Uterus (tissue), 3 donors: ENCODE measurements at regions not wholly inside any gene's neighbourhood (a gene's known extent, or its start where the extent isn't known, plus 50 kb on each side); places are given as distances from the start of the nearest gene placed in this dataset.
"Not testable (repeated sequence)": the region's sequence is repeated elsewhere in the genome, so short reads cannot be mapped to it uniquely, and the experiment has no call there.

ENCODE experiments used
- DNase-seq, 2 donors: peaks; one replicate each; pipeline ENCODE4 v3.0.0-alpha.2; 2019 to 2020
- H3K27ac ChIP-seq, 2 donors: fragments of 200-600 bp; sonication (generic); 1 replicate in 1 of 2; 2 replicates in 1 of 2; pipeline ENCODE4 v1.5.1; 2016 to 2018
- H3K27me3 ChIP-seq, 2 donors: fragments of 200-600 bp; sonication (generic); one replicate each; pipeline ENCODE4 v1.5.1; 2018 to 2019; ENCODE audit warnings: control low read depth in 1 of 2
- H3K36me3 ChIP-seq, 2 donors: fragments of 200-600 bp; sonication (generic); one replicate each; pipeline ENCODE4 v1.5.1; 2019; ENCODE audit warnings: control low read depth in 1 of 2
- H3K4me1 ChIP-seq, 2 donors: fragments of 200-600 bp; sonication (generic); one replicate each; pipeline ENCODE4 v1.5.1; 2018 to 2019; ENCODE audit warnings: control low read depth in 1 of 2
- H3K4me3 ChIP-seq, 2 donors: fragments of 200-600 bp; sonication (generic); 1 replicate in 1 of 2; 2 replicates in 1 of 2; pipeline ENCODE4 v1.5.1; 2018 to 2019; ENCODE audit warnings: mild to moderate bottlenecking in 1 of 2
- H3K9me3 ChIP-seq, 2 donors: fragments of 200-600 bp; sonication (generic); one replicate each; pipeline ENCODE4 v1.5.1; 2019; ENCODE audit warnings: control low read depth in 1 of 2
- POLR2A ChIP-seq, 2 donors: fragments of 450-650 bp; IDR thresholded peaks; one replicate each; pipeline ENCODE4 v1.6.1; 2016; ENCODE audit warnings: antibody characterized with exemption in 2 of 2, mild to moderate bottlenecking in 1 of 2, moderate library complexity in 1 of 2
- intact Hi-C: fragments of 100-400 bp; cut with DNase I; formaldehyde crosslinking; loops from one replicate; pipeline ENCODE4 v1.15.1; 2023; ENCODE audit warnings: low total_unique reads
- TF ChIP-seq, protein P1 (sequence below), 4 experiments: fragments of 200-600 bp in 2 of 4; fragments of 450-650 bp in 2 of 4; sonication (generic) in 2 of 4; IDR thresholded peaks; one replicate each; pipeline ENCODE4 v1.5.1; 2016 to 2019; ENCODE audit warnings: antibody characterized with exemption in 4 of 4, mild to moderate bottlenecking in 2 of 4, moderate library complexity in 1 of 4
- donor health status: DM: yes; HTN: yes; CAD: no.

DNA sequence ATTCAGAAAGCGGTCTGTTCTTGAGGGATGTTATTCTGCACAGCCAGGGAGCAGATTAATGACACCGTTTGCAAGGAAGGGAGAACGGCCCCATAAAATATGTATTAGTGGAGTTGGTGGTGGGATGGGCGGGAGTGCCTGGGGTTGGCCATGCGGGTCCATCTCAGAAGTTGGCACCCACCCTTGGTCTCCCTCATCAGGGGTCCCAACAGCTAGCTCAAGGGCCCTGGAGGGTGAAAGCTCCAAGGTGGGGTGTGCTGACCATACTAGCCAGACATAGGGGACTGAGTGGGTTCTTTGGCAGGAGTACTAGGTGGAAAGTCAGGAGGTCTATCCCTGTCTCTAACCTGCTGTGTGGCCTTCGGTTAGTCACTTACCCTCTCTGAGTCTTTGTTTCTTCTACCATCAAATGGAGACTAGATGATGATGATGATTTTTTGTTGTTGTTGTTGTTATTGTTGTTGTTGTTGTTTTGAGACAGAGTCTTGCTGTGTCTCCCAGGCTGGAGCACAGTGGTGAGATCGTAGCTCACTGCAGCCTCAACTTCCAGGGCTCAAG lies 83.2 kb upstream of the BRD7 start:
- Histone ChIP-seq H3K36me3 (no peaks in the 10 kb centered on the region), H3K4me3 (no peak overlapping the region), H3K4me1 (no peaks in the 10 kb centered on the region), H3K27ac (no peak overlapping the region), H3K9me3 (no peaks in the 10 kb centered on the region), H3K27me3 (no peaks in the 10 kb centered on the region)
- DNase-seq = no peak
- TF ChIP-seq, protein P1, sequence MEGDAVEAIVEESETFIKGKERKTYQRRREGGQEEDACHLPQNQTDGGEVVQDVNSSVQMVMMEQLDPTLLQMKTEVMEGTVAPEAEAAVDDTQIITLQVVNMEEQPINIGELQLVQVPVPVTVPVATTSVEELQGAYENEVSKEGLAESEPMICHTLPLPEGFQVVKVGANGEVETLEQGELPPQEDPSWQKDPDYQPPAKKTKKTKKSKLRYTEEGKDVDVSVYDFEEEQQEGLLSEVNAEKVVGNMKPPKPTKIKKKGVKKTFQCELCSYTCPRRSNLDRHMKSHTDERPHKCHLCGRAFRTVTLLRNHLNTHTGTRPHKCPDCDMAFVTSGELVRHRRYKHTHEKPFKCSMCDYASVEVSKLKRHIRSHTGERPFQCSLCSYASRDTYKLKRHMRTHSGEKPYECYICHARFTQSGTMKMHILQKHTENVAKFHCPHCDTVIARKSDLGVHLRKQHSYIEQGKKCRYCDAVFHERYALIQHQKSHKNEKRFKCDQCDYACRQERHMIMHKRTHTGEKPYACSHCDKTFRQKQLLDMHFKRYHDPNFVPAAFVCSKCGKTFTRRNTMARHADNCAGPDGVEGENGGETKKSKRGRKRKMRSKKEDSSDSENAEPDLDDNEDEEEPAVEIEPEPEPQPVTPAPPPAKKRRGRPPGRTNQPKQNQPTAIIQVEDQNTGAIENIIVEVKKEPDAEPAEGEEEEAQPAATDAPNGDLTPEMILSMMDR (IDR thresholded peaks at IDR 0.05) = no peak
- no peak for TF ChIP-seq POLR2A (IDR thresholded peaks at IDR 0.05)
- intact Hi-C loops = no loop called here

DNA sequence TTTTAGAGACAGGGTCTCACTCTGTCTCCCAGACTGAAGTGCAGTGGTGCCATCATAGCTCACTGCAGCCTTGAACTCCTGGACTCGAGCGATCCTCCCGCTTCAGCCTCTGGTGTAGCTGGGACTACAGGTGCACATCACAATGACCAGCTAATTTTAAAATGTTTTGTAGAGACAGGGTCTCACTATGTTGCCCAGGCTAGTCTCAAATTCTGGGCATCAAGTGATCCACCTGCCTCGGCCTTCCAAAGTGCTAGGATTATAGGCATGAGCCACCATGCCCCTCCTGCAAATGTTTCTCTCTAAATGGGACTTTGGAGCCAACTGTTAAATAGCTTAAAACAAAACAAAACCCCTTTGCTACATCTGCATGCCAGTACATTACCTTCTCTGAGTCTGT lies 82.2 kb upstream of the BRD7 start:
- no peak for DNase-seq
- intact Hi-C loops = no loop called here
- Histone ChIP-seq H3K27ac (no peak overlapping the region), H3K4me3 (no peak overlapping the region), H3K27me3 (no peaks in the 10 kb centered on the region), H3K36me3 (no peaks in the 10 kb centered on the region), H3K9me3 (no peaks in the 10 kb centered on the region), H3K4me1 (no peaks in the 10 kb centered on the region)
- TF ChIP-seq POLR2A (IDR thresholded peaks at IDR 0.05) = no peak
- TF ChIP-seq, protein P1 (IDR thresholded peaks at IDR 0.05) = no peak

DNA sequence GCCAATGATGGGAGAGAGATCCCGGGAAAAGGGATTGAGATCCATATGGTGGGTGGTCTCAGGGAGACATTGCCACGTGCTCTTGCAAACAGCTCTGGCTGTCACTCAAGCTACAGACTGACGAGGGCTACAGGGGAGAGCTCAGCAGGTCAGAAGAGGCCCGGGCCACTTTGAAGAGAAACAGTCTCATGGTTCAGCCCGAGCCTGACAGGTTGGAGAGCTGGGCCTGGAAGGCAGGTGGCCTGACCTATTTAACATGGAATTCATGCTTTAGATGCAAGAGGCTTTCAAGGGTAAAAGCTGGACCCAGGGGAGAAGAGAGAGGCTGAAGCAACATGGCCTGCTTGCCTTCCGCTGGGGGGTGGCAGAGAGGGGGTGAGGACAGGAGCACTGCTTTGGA lies 81.0 kb upstream of the BRD7 start:
- Histone ChIP-seq H3K4me1 (no peaks in the 10 kb centered on the region), H3K4me3 (no peak overlapping the region), H3K27me3 (no peaks in the 10 kb centered on the region), H3K9me3 (no peaks in the 10 kb centered on the region), H3K27ac (no peak overlapping the region), H3K36me3 (no peaks in the 10 kb centered on the region)
- no peak for DNase-seq
- TF ChIP-seq POLR2A (IDR thresholded peaks at IDR 0.05) = no peak
- TF ChIP-seq, protein P1 (IDR thresholded peaks at IDR 0.05) = no peak
- intact Hi-C loops = no loop called here

DNA sequence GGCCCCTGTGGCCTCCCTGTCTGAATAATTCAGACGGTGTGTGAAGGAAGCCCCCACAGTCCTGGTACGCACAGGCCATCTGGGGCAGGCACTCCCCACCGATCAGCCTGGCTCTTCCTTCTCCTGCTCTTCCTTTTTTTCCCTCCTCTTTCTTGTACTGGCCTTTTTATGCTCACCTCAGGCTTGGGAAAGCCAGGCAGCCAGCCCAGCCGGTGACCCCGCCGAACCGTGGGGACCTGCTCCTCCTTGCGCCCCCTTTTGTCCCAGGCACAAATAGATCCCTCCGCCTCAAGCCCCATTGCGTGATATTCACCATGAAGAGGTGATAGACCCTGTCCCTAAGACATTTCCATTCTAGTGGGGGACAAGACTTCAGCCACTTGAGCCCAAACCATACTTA lies 80.2 kb upstream of the BRD7 start:
- no peaks in the 10 kb centered on the region for H3K4me1 ChIP-seq
- no peak for TF ChIP-seq POLR2A (IDR thresholded peaks at IDR 0.05)
- TF ChIP-seq, protein P1 (IDR thresholded peaks at IDR 0.05) = no peak
- no peak for DNase-seq
- H3K9me3 ChIP-seq = no peaks in the 10 kb centered on the region
- H3K27ac ChIP-seq = no peak overlapping the region
- intact Hi-C loops = no loop called here
- H3K36me3 ChIP-seq = no peaks in the 10 kb centered on the region
- H3K4me3 ChIP-seq = no peak overlapping the region
- H3K27me3 ChIP-seq = no peaks in the 10 kb centered on the region

DNA sequence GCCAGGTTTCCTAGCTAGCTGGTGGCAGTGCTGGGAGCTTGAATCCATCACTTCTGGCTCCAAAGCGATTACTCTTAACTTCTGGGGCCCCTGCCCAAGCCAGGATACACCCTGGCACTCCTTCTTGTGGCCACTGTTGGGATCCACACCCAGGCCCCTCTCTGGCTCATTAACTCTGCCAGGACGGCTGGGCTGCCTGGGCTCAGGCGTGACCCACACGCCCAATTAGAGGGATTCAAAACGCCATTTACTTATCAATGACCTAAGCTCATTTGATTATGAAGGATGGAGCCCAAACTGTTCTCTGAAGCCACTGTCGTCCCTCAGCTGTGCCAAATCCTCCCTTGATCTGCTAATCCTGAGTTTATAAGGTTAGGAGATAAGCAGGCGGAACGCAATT lies 79.7 kb upstream of the BRD7 start:
- Histone ChIP-seq H3K36me3 (no peaks in the 10 kb centered on the region), H3K4me1 (no peaks in the 10 kb centered on the region), H3K4me3 (no peak overlapping the region), H3K27me3 (no peaks in the 10 kb centered on the region), H3K27ac (no peak overlapping the region), H3K9me3 (no peaks in the 10 kb centered on the region)
- TF ChIP-seq POLR2A (IDR thresholded peaks at IDR 0.05) = no peak
- TF ChIP-seq, protein P1 (IDR thresholded peaks at IDR 0.05) = no peak
- no peak for DNase-seq
- intact Hi-C loops = no loop called here

DNA sequence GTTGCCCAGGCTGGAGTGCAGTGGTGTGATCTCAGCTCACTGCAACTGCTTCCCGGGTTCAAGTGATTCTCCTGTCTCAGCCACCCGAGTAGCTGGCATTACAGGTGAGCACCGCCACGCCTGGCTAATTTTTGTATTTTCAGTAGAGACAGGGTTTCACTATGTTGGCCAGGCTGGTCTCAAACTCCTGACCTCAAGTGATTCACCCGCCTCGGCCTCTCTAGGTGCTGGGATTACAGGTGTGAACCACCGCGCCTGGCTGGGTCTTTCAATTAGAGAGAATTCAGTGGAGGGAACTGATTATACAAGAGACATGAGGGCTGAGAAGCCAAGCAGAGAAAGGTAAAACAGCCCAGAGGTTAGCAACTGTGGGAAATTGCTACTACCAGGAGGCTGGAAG lies 78.6 kb upstream of the BRD7 start:
- DNase-seq, intact Hi-C loops, H3K27me3 ChIP-seq, H3K9me3 ChIP-seq, H3K36me3 ChIP-seq, H3K4me3 ChIP-seq, H3K4me1 ChIP-seq, H3K27ac ChIP-seq: not testable (repeated sequence)
